GM12878 (cell line): ENCODE measurements at regions not wholly inside any gene's neighbourhood (a gene's known extent, or its start where the extent isn't known, plus 50 kb on each side); places are given as distances from the start of the nearest gene placed in this dataset.

Experiments used
- CHD2 ChIP-seq: IDR thresholded peaks from 2 replicates; pipeline ENCODE4 v1.6.1; 2011; ENCODE audit warnings: low read depth, low read length, improper control_type of control experiment, borderline replicate concordance
- DPF2 ChIP-seq: fragments of 450-650 bp; IDR thresholded peaks from 2 replicates; pipeline ENCODE4 v1.6.1; 2017; ENCODE audit warnings: mild to moderate bottlenecking
- E2F8 ChIP-seq: fragments of 450-650 bp; IDR thresholded peaks from 2 replicates; pipeline ENCODE4 v1.6.1; 2018; ENCODE audit warnings: mild to moderate bottlenecking, low read depth, moderate library complexity; ENCODE audit not compliant: partially characterized antibody
- E4F1 ChIP-seq: fragments of 450-650 bp; IDR thresholded peaks from 2 replicates; pipeline ENCODE4 v1.6.1; 2018; ENCODE audit warnings: borderline replicate concordance, mild to moderate bottlenecking; ENCODE audit not compliant: partially characterized antibody
- ELK1 ChIP-seq: IDR thresholded peaks from 2 replicates; pipeline ENCODE4 v1.6.1; 2012; ENCODE audit warnings: low read depth, low read length, improper control_type of control experiment
- FOXK2 ChIP-seq: fragments of 450-650 bp; IDR thresholded peaks from 2 replicates; pipeline ENCODE4 v1.6.1; 2017; ENCODE audit warnings: mild to moderate bottlenecking, moderate library complexity
- MYB ChIP-seq: fragments of 150-350 bp; IDR thresholded peaks from 2 replicates; pipeline ENCODE4 v1.6.1; 2014; ENCODE audit warnings: mild to moderate bottlenecking, low read depth, low read length, borderline replicate concordance
- PML ChIP-seq: IDR thresholded peaks from 2 replicates; pipeline ENCODE4 v1.6.1; 2012; ENCODE audit warnings: low read length, inconsistent platforms

- TF ChIP-seq E4F1 (no peak), CHD2 (no peak), FOXK2 (no peak), MYB (no peak), ELK1 (no peak), PML (no peak), DPF2 (no peak), E2F8 (no peak)
Observed at GRCh38 chr3:18593231-18593630, 168.1 kb upstream of the SATB1 start (continued).
